IMR-90 (cell line): ENCODE measurements at regions not wholly inside any gene's neighbourhood (a gene's known extent, or its start where the extent isn't known, plus 50 kb on each side); places are given as distances from the start of the nearest gene placed in this dataset.

Source experiments
- CHD1 ChIP-seq: IDR thresholded peaks from 2 replicates; pipeline ENCODE4 v1.6.1; 2012; ENCODE audit warnings: low read depth, low read length, improper control_type of control experiment
- ELK1 ChIP-seq: fragments of 150-350 bp; IDR thresholded peaks from 2 replicates; pipeline ENCODE4 v1.6.1; 2016; ENCODE audit warnings: low read depth, mild to moderate bottlenecking, low read length, moderate library complexity, borderline replicate concordance
- MAZ ChIP-seq: IDR thresholded peaks from 2 replicates; pipeline ENCODE4 v1.6.1; 2012; ENCODE audit warnings: low read depth, mild to moderate bottlenecking, low read length, improper control_type of control experiment, moderate library complexity, borderline replicate concordance
- POLR2A ChIP-seq: IDR thresholded peaks from 2 replicates; pipeline ENCODE4 v1.6.1; 2012; ENCODE audit warnings: mild to moderate bottlenecking, low read depth, low read length
- RCOR1 ChIP-seq: IDR thresholded peaks from 2 replicates; pipeline ENCODE4 v1.6.1; 2012; ENCODE audit warnings: mild to moderate bottlenecking, low read length, improper control_type of control experiment; ENCODE audit not compliant: insufficient replicate concordance
- RFX5 ChIP-seq: IDR thresholded peaks from 2 replicates; pipeline ENCODE4 v1.8.0; 2012; ENCODE audit warnings: low read depth, mild to moderate bottlenecking, low read length, moderate library complexity
- SMC3 ChIP-seq: fragments of 150-350 bp; IDR thresholded peaks from 2 replicates; pipeline ENCODE4 v1.6.1; 2016; ENCODE audit warnings: low read depth, mild to moderate bottlenecking, antibody characterized with exemption, low read length, moderate library complexity
- TF ChIP-seq, protein P1 (sequence below): conservative IDR thresholded peaks from 2 replicates; pipeline ENCODE4 v1.5.1; 2012; ENCODE audit warnings: mild to moderate bottlenecking, low read depth, low read length, improper control_type of control experiment

GRCh38 chr9:106296426-106296825, 566.5 kb upstream of the ZNF462 start:
- TF ChIP-seq SMC3: no peak
- TF ChIP-seq, protein P1, sequence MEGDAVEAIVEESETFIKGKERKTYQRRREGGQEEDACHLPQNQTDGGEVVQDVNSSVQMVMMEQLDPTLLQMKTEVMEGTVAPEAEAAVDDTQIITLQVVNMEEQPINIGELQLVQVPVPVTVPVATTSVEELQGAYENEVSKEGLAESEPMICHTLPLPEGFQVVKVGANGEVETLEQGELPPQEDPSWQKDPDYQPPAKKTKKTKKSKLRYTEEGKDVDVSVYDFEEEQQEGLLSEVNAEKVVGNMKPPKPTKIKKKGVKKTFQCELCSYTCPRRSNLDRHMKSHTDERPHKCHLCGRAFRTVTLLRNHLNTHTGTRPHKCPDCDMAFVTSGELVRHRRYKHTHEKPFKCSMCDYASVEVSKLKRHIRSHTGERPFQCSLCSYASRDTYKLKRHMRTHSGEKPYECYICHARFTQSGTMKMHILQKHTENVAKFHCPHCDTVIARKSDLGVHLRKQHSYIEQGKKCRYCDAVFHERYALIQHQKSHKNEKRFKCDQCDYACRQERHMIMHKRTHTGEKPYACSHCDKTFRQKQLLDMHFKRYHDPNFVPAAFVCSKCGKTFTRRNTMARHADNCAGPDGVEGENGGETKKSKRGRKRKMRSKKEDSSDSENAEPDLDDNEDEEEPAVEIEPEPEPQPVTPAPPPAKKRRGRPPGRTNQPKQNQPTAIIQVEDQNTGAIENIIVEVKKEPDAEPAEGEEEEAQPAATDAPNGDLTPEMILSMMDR: no peak
- no peak for TF ChIP-seq RFX5
- no peak for TF ChIP-seq POLR2A
- no peak for TF ChIP-seq ELK1
- no peak for TF ChIP-seq RCOR1
- TF ChIP-seq MAZ: no peak
- TF ChIP-seq CHD1: no peak
